HepG2 (cell line): ENCODE measurements at regions not wholly inside any gene's neighbourhood (a gene's known extent, or its start where the extent isn't known, plus 50 kb on each side); places are given as distances from the start of the nearest gene placed in this dataset.

Source experiments
- ATAC-seq: fragments of 200-7000 bp; cut with Tn5 transposase; 3 replicates; pipeline ENCODE4 v1.9.1; 2020; ENCODE audit warnings: mild to moderate bottlenecking, moderate library complexity
- BruUV-seq: library from RNA; stranded (reverse); fragments of 400-500 nt; replicated peaks from 2 replicates; lab custom pipeline; 2021; lab: Mats Ljungman, UMichigan
- CTCF ChIA-PET: fragments of 300-600 bp; formaldehyde crosslinking; extraction: SDS; loops from one replicate; lab custom pipeline; 2021; ENCODE audit warnings: low total read pairs, inconsistent platforms, low intra/inter-chr PET ratio; lab: Yijun Ruan, JAX
- POLR2A ChIA-PET: fragments of 350-600 bp; sonication (Branson Sonifier 250); formaldehyde crosslinking; loops from one replicate; lab custom pipeline; 2020; ENCODE audit warnings: antibody characterized with exemption, inconsistent platforms; lab: Yijun Ruan, JAX
- DNase-seq: peaks from one replicate; pipeline ENCODE4 v3.0.0-alpha.2; 2015; ENCODE audit warnings: low spot score
- FAIRE-seq: peaks from 3 replicates; lab custom pipeline; 2011; peaks lifted over from hg19 to GRCh38; lab: Jason Lieb, UNC
- H2AFZ ChIP-seq: one replicate; pipeline ENCODE4 v1.6.1; 2011; ENCODE audit warnings: low read length, inconsistent platforms
- H3K27ac ChIP-seq: fragments of 300-600 bp; 3 replicates; pipeline ENCODE4 v1.8.0; 2011; ENCODE audit warnings: mixed run types, mild to moderate bottlenecking, mixed read lengths, low read length, inconsistent platforms; ENCODE audit not compliant: insufficient read depth; ENCODE audit errors: extremely low read length
- H3K27me3 ChIP-seq, 2 experiments: fragments of 200-600 bp in 1 of 2; 2 replicates in 1 of 2; 3 replicates in 1 of 2; pipeline versions ENCODE4 v1.6.0 to v1.8.0; 2011; ENCODE audit warnings: low read length in 2 of 2, mild to moderate bottlenecking in 2 of 2, moderate library complexity in 2 of 2, inconsistent platforms in 1 of 2; ENCODE audit not compliant: insufficient read depth in 2 of 2, control insufficient read depth in 1 of 2
- H3K36me3 ChIP-seq, 2 experiments: fragments of 200-600 bp in 1 of 2; replicated peaks in 1 of 2; 2 replicates in 1 of 2; 3 replicates in 1 of 2; pipeline versions ENCODE4 v1.5.1 to v1.8.0; 2011; ENCODE audit warnings: low read length in 2 of 2, inconsistent platforms in 1 of 2; ENCODE audit not compliant: insufficient read depth in 2 of 2, control insufficient read depth in 1 of 2
- H3K4me1 ChIP-seq: 2 replicates; pipeline ENCODE4 v1.5.1; 2012; ENCODE audit warnings: low read length, inconsistent platforms; ENCODE audit not compliant: insufficient read depth
- H3K4me2 ChIP-seq: 2 replicates; pipeline ENCODE4 v1.6.0; 2011; ENCODE audit warnings: low read depth, low read length, inconsistent platforms
- H3K4me3 ChIP-seq, 3 experiments: fragments of 200-600 bp in 1 of 3; sonication (generic), shearing (Covaris generic) in 1 of 3; replicated peaks in 1 of 3; 2 replicates each; pipeline ENCODE4 v1.5.1; 2011 to 2016; ENCODE audit warnings: low read length in 3 of 3, inconsistent platforms in 2 of 3, low read depth in 2 of 3, mild to moderate bottlenecking in 2 of 3, control low read depth in 1 of 3, mixed read lengths in 1 of 3; ENCODE audit not compliant: insufficient read depth in 1 of 3
- H3K79me2 ChIP-seq: one replicate; pipeline ENCODE4 v1.6.1; 2011; ENCODE audit warnings: low read length, inconsistent platforms; ENCODE audit not compliant: insufficient read depth
- H3K9ac ChIP-seq: 2 replicates; pipeline ENCODE4 v1.6.0; 2011; ENCODE audit warnings: mild to moderate bottlenecking, low read depth, low read length, inconsistent platforms; ENCODE audit not compliant: insufficient read depth
- H3K9me3 ChIP-seq: 2 replicates; pipeline ENCODE4 v1.5.1; 2012; ENCODE audit warnings: mild to moderate bottlenecking, low read length
- H4K20me1 ChIP-seq: 2 replicates; pipeline ENCODE4 v1.6.0; 2011; ENCODE audit warnings: inconsistent platforms, mild to moderate bottlenecking, low read length, moderate library complexity; ENCODE audit not compliant: insufficient read depth
- MYNN ChIP-seq: sonication (generic); formaldehyde crosslinking; IDR thresholded peaks from 2 replicates; pipeline ENCODE4 v1.4.0; 2020; ENCODE audit warnings: mild to moderate bottlenecking, low read depth, missing genetic modification reagents
- NR2F6 ChIP-seq, 2 experiments: IDR thresholded peaks; 2 replicates each; pipeline ENCODE4 v1.6.1; 2016; ENCODE audit warnings: antibody characterized with exemption in 1 of 2, mild to moderate bottlenecking in 1 of 2
- PHB2 ChIP-seq: fragments of 450-650 bp; IDR thresholded peaks from 2 replicates; pipeline ENCODE4 v1.6.1; 2018; ENCODE audit not compliant: partially characterized antibody
- PITX1 ChIP-seq: sonication (generic); formaldehyde crosslinking; IDR thresholded peaks from 2 replicates; pipeline ENCODE4 v1.5.1; 2020; ENCODE audit warnings: mild to moderate bottlenecking, missing genetic modification reagents
- PRPF4 ChIP-seq: fragments of 200-400 bp; formaldehyde crosslinking; IDR thresholded peaks from 2 replicates; pipeline ENCODE4 v1.6.1; 2016; ENCODE audit warnings: low read length, low read depth; ENCODE audit not compliant: poor library complexity, severe bottlenecking
- SRF ChIP-seq: IDR thresholded peaks from 2 replicates; pipeline ENCODE4 v1.6.1; 2011; ENCODE audit warnings: mild to moderate bottlenecking, low read depth, low read length, moderate library complexity
- ZNF3 ChIP-seq: IDR thresholded peaks from 2 replicates; pipeline ENCODE4 v1.7.0; 2017; ENCODE audit warnings: inconsistent platforms
- ZNF326 ChIP-seq: sonication (generic); formaldehyde crosslinking; IDR thresholded peaks from 2 replicates; pipeline ENCODE4 v1.4.0; 2020; ENCODE audit warnings: missing genetic modification reagents, borderline replicate concordance
- ZNF616 ChIP-seq: sonication (generic); formaldehyde crosslinking; IDR thresholded peaks from 2 replicates; pipeline ENCODE4 v1.5.0; 2020; ENCODE audit warnings: low read depth, mild to moderate bottlenecking, missing genetic modification reagents
- ZNF772 ChIP-seq: sonication (generic); formaldehyde crosslinking; IDR thresholded peaks from 2 replicates; pipeline ENCODE4 v1.5.0; 2020; ENCODE audit warnings: mild to moderate bottlenecking, missing genetic modification reagents
- ZNF850 ChIP-seq: sonication (generic); formaldehyde crosslinking; conservative IDR thresholded peaks from 2 replicates; pipeline ENCODE4 v1.9.0; 2021; ENCODE audit warnings: mild to moderate bottlenecking, missing genetic modification reagents
- WGBS: methylation state at CpG from one replicate; pipeline ENCODE4 v1.1.6; 2017; ENCODE audit warnings: low lambda C conversion rate; 5-methylcytosine and 5-hydroxymethylcytosine counted together
- in situ Hi-C: cut with HindIII; loops from 2 replicates; pipeline ENCODE4 v1.10.0; 2017; ENCODE audit warnings: low pct_unique_long_range_greater_than_20kb; ENCODE audit not compliant: extremely low pct_ligation_motif_present
- intact Hi-C: fragments of 100-400 bp; cut with micrococcal nuclease; formaldehyde crosslinking; loops from one replicate; pipeline ENCODE4 v1.10.0; 2022; ENCODE audit not compliant: unreplicated experiment
- TF ChIP-seq, protein P1 (sequence below): sonication (generic); formaldehyde crosslinking; IDR thresholded peaks from 2 replicates; pipeline ENCODE4 v1.4.0; 2020; ENCODE audit warnings: missing genetic modification reagents
- TF ChIP-seq, protein P2 (sequence below): IDR thresholded peaks from 2 replicates; pipeline ENCODE4 v1.6.1; 2016; ENCODE audit warnings: missing compliant biosample characterization, missing genetic modification reagents, borderline replicate concordance

DNA sequence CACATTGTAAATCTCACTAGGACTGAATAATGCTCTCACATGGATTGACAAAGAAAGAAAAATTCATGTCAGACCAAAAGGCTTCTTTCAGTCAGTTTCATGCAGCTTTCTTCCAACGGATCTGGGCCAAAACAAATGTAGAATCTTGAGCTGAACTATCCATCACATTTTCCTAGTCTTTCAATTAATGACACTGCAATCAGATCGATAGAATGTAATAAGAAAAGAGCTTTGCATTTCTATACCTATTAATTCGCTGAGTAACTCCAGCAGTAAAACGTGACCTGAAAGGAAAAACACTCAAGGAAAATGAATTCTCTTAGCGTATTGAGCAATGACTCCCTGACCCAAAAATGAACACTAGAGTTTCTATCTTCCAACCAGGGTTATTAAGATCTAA lies 194.8 kb upstream of the BLID start:
- Histone ChIP-seq H2AFZ (no peak overlapping the region), H3K4me3 (no peak overlapping the region), H3K27me3 (no peaks in the 10 kb centered on the region), H3K79me2 (no peaks in the 10 kb centered on the region), H3K9me3 (no peaks in the 10 kb centered on the region), H3K9ac (no peak overlapping the region), H3K36me3 (no peaks in the 10 kb centered on the region)
- FAIRE-seq (no peak), ATAC-seq (no peak)
- intact Hi-C loops: no loop called here
- POLR2A ChIA-PET: no interaction called here
- TF ChIP-seq ZNF772 (no peak), PHB2 (no peak), ZNF3 (CRISPR knock-in tag) (no peak), ZNF326 (CRISPR knock-in tag) (no peak), MYNN (no peak)
- TF ChIP-seq, all 625 proteins: peak for 0
- CTCF ChIA-PET: no interaction called here
- no peaks in the 10 kb centered on the region for H3K4me1 ChIP-seq
- H4K20me1 ChIP-seq: no peaks in the 10 kb centered on the region
- 14% methylated on average over 5 of the region's 5 CpGs for WGBS
- no peak overlapping the region for H3K4me2 ChIP-seq
- BruUV-seq: no TSS peak
- no peak overlapping the region for H3K27ac ChIP-seq
- in situ Hi-C loops: no loop called here
- no peak for DNase-seq

DNA sequence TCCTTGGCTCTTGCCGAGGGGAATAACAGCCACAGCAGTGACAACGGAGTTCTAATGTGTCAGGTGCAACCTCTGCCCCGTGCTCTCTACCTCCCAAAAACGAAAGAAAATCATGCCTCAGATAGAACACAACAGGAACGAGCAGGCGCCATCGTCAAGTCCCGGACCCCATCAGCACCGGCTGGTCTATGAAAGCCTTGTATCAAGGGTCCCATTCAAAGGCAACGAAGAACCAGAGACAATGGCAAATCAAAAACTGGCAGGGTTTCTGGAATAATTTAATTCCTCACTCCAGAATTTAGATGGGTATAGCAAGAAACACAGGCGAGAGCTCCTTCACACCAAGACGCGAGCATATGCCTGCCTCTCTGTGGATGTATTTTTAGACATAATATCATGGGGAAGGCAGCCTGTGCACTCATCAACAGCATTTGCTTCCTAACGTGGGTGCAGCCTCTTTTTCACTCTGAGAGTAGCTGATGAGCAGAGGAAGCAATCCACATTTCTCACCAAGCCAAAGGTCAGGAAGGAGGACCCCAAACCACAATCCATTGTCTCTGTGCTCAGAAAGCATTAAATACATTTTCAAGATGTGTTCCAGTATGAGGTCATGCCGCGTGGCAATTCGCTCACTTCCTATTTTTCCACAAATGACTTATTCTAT lies 193.4 kb upstream of the BLID start:
- H2AFZ ChIP-seq: no peak overlapping the region
- no peak for FAIRE-seq
- no TSS peak for BruUV-seq
- no peaks in the 10 kb centered on the region for H3K9me3 ChIP-seq
- no peak overlapping the region for H3K9ac ChIP-seq
- no peaks in the 10 kb centered on the region for H3K27me3 ChIP-seq
- no peak overlapping the region for H3K4me2 ChIP-seq
- DNase-seq: no peak
- no peaks in the 10 kb centered on the region for H3K36me3 ChIP-seq
- POLR2A ChIA-PET: no interaction called here
- ATAC-seq: no peak
- H3K4me3 ChIP-seq: no peak overlapping the region
- no peaks in the 10 kb centered on the region for H4K20me1 ChIP-seq
- no peak overlapping the region for H3K27ac ChIP-seq
- no peaks in the 10 kb centered on the region for H3K79me2 ChIP-seq
- CTCF ChIA-PET: no interaction called here
- intact Hi-C loops (no loop called here), in situ Hi-C loops (no loop called here)
- 49% methylated on average over 17 of the region's 17 CpGs for whole genome bisulfite sequencing
- H3K4me1 ChIP-seq: no peaks in the 10 kb centered on the region
- no peak for TF ChIP-seq NR2F6 (IDR thresholded peaks at IDR 0.05)
- no peak for TF ChIP-seq NR2F6 (CRISPR knock-in tag; IDR thresholded peaks at IDR 0.05)
- TF ChIP-seq ZNF850 (CRISPR knock-in tag): no peak
- no peak for TF ChIP-seq SRF
- TF ChIP-seq PITX1 (CRISPR knock-in tag): no peak
- TF ChIP-seq ZNF616 (CRISPR knock-in tag): no peak
- no peak for TF ChIP-seq PRPF4
- TF ChIP-seq, protein P1, sequence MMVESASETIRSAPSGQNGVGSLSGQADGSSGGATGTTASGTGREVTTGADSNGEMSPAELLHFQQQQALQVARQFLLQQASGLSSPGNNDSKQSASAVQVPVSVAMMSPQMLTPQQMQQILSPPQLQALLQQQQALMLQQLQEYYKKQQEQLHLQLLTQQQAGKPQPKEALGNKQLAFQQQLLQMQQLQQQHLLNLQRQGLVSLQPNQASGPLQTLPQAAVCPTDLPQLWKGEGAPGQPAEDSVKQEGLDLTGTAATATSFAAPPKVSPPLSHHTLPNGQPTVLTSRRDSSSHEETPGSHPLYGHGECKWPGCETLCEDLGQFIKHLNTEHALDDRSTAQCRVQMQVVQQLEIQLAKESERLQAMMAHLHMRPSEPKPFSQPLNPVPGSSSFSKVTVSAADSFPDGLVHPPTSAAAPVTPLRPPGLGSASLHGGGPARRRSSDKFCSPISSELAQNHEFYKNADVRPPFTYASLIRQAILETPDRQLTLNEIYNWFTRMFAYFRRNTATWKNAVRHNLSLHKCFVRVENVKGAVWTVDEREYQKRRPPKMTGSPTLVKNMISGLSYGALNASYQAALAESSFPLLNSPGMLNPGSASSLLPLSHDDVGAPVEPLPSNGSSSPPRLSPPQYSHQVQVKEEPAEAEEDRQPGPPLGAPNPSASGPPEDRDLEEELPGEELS (CRISPR knock-in tag): no peak
- TF ChIP-seq, protein P2, sequence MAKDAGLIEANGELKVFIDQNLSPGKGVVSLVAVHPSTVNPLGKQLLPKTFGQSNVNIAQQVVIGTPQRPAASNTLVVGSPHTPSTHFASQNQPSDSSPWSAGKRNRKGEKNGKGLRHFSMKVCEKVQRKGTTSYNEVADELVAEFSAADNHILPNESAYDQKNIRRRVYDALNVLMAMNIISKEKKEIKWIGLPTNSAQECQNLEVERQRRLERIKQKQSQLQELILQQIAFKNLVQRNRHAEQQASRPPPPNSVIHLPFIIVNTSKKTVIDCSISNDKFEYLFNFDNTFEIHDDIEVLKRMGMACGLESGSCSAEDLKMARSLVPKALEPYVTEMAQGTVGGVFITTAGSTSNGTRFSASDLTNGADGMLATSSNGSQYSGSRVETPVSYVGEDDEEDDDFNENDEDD (CRISPR knock-in tag): no peak
